H1 (cell line): ENCODE measurements at regions not wholly inside any gene's neighbourhood (a gene's known extent, or its start where the extent isn't known, plus 50 kb on each side); places are given as distances from the start of the nearest gene placed in this dataset.

Source experiments
- CTCF ChIA-PET: fragments of 300-600 bp; sonication (Branson Sonifier 250); formaldehyde crosslinking; loops from one replicate; lab custom pipeline; 2021; ENCODE audit not compliant: partially characterized antibody; lab: Charles Lee
- POLR2A ChIA-PET: fragments of 300-600 bp; sonication (Branson Sonifier 250); formaldehyde crosslinking; loops from one replicate; lab custom pipeline; 2021; ENCODE audit warnings: inconsistent platforms; ENCODE audit not compliant: partially characterized antibody; lab: Charles Lee
- DNase-seq, 2 experiments: peaks; one replicate each; pipeline versions ENCODE4 v3.0.0 to v3.0.0-alpha.2; 2010 to 2022; ENCODE audit warnings: low spot score in 2 of 2, low read depth in 1 of 2, mixed read lengths in 1 of 2
- FAIRE-seq: peaks from 2 replicates; lab custom pipeline; 2011; peaks lifted over from hg19 to GRCh38; lab: Jason Lieb, UNC
- H2AFZ ChIP-seq: 2 replicates; pipeline ENCODE4 v1.8.1; 2012; ENCODE audit warnings: low read length, inconsistent platforms
- H2AK5ac ChIP-seq: 2 replicates; pipeline ENCODE4 v1.6.1; 2013; ENCODE audit warnings: low read depth, low read length
- H2BK120ac ChIP-seq: replicated peaks from 2 replicates; pipeline ENCODE3; 2013; ENCODE audit warnings: low read depth, low read length, inconsistent platforms
- H2BK12ac ChIP-seq: 2 replicates; pipeline ENCODE4 v1.6.1; 2013; ENCODE audit warnings: low read depth, low read length
- H2BK15ac ChIP-seq: 2 replicates; pipeline ENCODE4 v1.6.1; 2013; ENCODE audit warnings: low read length
- H2BK20ac ChIP-seq: 2 replicates; pipeline ENCODE4 v1.6.1; 2013; ENCODE audit warnings: low read length
- H2BK5ac ChIP-seq: 2 replicates; pipeline ENCODE4 v1.6.1; 2013; ENCODE audit warnings: low read depth, low read length
- H3K14ac ChIP-seq: 2 replicates; pipeline ENCODE4 v1.6.1; 2013; ENCODE audit warnings: inconsistent platforms; ENCODE audit not compliant: insufficient read length
- H3K18ac ChIP-seq: 2 replicates; pipeline ENCODE4 v1.6.1; 2013; ENCODE audit warnings: low read length; ENCODE audit errors: extremely low read depth
- H3K23ac ChIP-seq: 2 replicates; pipeline ENCODE4 v1.6.1; 2013; ENCODE audit warnings: inconsistent platforms; ENCODE audit not compliant: insufficient read length
- H3K23me2 ChIP-seq: 2 replicates; pipeline ENCODE4 v1.6.1; 2013; ENCODE audit warnings: low read depth, low read length
- H3K27ac ChIP-seq: 2 replicates; pipeline ENCODE4 v1.6.1; 2011; ENCODE audit warnings: low read depth, low read length, inconsistent platforms
- H3K27me3 ChIP-seq, 4 experiments: replicated peaks in 1 of 4; 1 replicate in 1 of 4; 2 replicates in 3 of 4; pipeline versions ENCODE4 v1.6.1 to v1.8.1; 2011 to 2013; ENCODE audit warnings: low read length in 3 of 4, mild to moderate bottlenecking in 3 of 4, inconsistent platforms in 2 of 4, mixed read lengths in 2 of 4, moderate library complexity in 1 of 4; ENCODE audit not compliant: control insufficient read depth in 3 of 4, insufficient read depth in 3 of 4; ENCODE audit errors: extremely low read depth in 1 of 4
- H3K36me3 ChIP-seq, 4 experiments: 2 replicates each; pipeline versions ENCODE4 v1.6.1 to v1.8.1; 2011 to 2013; ENCODE audit warnings: mild to moderate bottlenecking in 4 of 4, low read length in 3 of 4, moderate library complexity in 2 of 4, control low read depth in 1 of 4, inconsistent platforms in 1 of 4; ENCODE audit not compliant: insufficient read depth in 4 of 4, control insufficient read depth in 2 of 4
- H3K4ac ChIP-seq: replicated peaks from 2 replicates; pipeline ENCODE3; 2013; ENCODE audit warnings: low read length, low read depth, mixed read lengths, inconsistent platforms; ENCODE audit not compliant: insufficient read length
- H3K4me1 ChIP-seq, 4 experiments: replicated peaks in 1 of 4; 1 replicate in 1 of 4; 2 replicates in 3 of 4; pipeline versions ENCODE4 v1.6.1 to v1.8.1; 2011 to 2013; ENCODE audit warnings: low read length in 3 of 4, inconsistent platforms in 2 of 4, mixed read lengths in 1 of 4; ENCODE audit not compliant: insufficient read depth in 4 of 4, control insufficient read depth in 3 of 4
- H3K4me2 ChIP-seq, 2 experiments: 2 replicates each; pipeline versions ENCODE4 v1.6.1 to v1.8.1; 2011 to 2013; ENCODE audit warnings: low read depth in 2 of 2, low read length in 2 of 2, control low read depth in 1 of 2, inconsistent platforms in 1 of 2, mild to moderate bottlenecking in 1 of 2; ENCODE audit not compliant: insufficient read depth in 1 of 2
- H3K4me3 ChIP-seq, 4 experiments: fragments of 200-600, 300-600 bp in 1 of 4; sonication (generic), shearing (Covaris generic), sonication (Bioruptor Twin) in 1 of 4; 2 replicates each; pipeline versions ENCODE4 v1.5.1 to v1.8.1; 2011 to 2016; ENCODE audit warnings: low read length in 4 of 4, low read depth in 3 of 4, control low read depth in 2 of 4, inconsistent platforms in 2 of 4, mild to moderate bottlenecking in 2 of 4, mixed read lengths in 1 of 4, moderate library complexity in 1 of 4; ENCODE audit not compliant: insufficient read depth in 2 of 4; ENCODE audit errors: extremely low read depth in 1 of 4
- H3K56ac ChIP-seq: replicated peaks from 2 replicates; pipeline ENCODE3; 2013; ENCODE audit warnings: low read depth, mild to moderate bottlenecking, mixed read lengths, low read length, inconsistent platforms; ENCODE audit not compliant: insufficient read length
- H3K79me1 ChIP-seq: 2 replicates; pipeline ENCODE4 v1.6.1; 2013; ENCODE audit warnings: low read depth, low read length, control low read depth
- H3K79me2 ChIP-seq, 2 experiments: 2 replicates each; pipeline versions ENCODE4 v1.6.1 to v1.8.1; 2012 to 2013; ENCODE audit warnings: low read length in 2 of 2, mild to moderate bottlenecking in 2 of 2, inconsistent platforms in 1 of 2; ENCODE audit not compliant: insufficient read depth in 2 of 2, control insufficient read depth in 1 of 2
- H3K9ac ChIP-seq, 4 experiments: replicated peaks in 1 of 4; 1 replicate in 1 of 4; 2 replicates in 3 of 4; pipeline versions ENCODE4 v1.6.1 to v1.8.1; 2011 to 2013; ENCODE audit warnings: low read depth in 3 of 4, low read length in 3 of 4, control low read depth in 2 of 4, mild to moderate bottlenecking in 2 of 4, moderate library complexity in 2 of 4, inconsistent platforms in 1 of 4; ENCODE audit errors: extremely low read depth in 1 of 4
- H3K9me3 ChIP-seq, 2 experiments: 2 replicates each; pipeline versions ENCODE4 v1.6.1 to v1.8.1; 2012 to 2013; ENCODE audit warnings: mild to moderate bottlenecking in 2 of 2, moderate library complexity in 2 of 2, control low read depth in 1 of 2, inconsistent platforms in 1 of 2, low read depth in 1 of 2, low read length in 1 of 2, mixed read lengths in 1 of 2; ENCODE audit not compliant: insufficient read depth in 2 of 2
- H4K20me1 ChIP-seq, 2 experiments: replicated peaks in 1 of 2; 2 replicates each; pipeline versions ENCODE3 to v1.8.1; 2011 to 2013; ENCODE audit warnings: inconsistent platforms in 2 of 2, low read length in 2 of 2, mild to moderate bottlenecking in 1 of 2; ENCODE audit not compliant: insufficient read depth in 2 of 2, control insufficient read depth in 1 of 2
- H4K5ac ChIP-seq: 2 replicates; pipeline ENCODE4 v1.6.1; 2013; ENCODE audit warnings: low read length, low read depth, mixed read lengths, inconsistent platforms; ENCODE audit not compliant: insufficient read length
- H4K8ac ChIP-seq: 2 replicates; pipeline ENCODE4 v1.8.0; 2013; ENCODE audit warnings: mild to moderate bottlenecking, moderate library complexity, low read length, inconsistent platforms; ENCODE audit not compliant: insufficient read depth; ENCODE audit errors: extremely low read depth
- H4K91ac ChIP-seq: replicated peaks from 2 replicates; pipeline ENCODE3; 2013; ENCODE audit warnings: low read length, mixed read lengths, inconsistent platforms; ENCODE audit not compliant: insufficient read length
- CHD2 ChIP-seq: IDR thresholded peaks from 2 replicates; pipeline ENCODE4 v1.6.1; 2012; ENCODE audit warnings: low read length, improper control_type of control experiment
- KDM4A ChIP-seq: IDR thresholded peaks from one replicate; pipeline ENCODE4 v1.7.1; 2012; ENCODE audit warnings: low read depth, mild to moderate bottlenecking, moderate library complexity, low read length, inconsistent platforms; ENCODE audit not compliant: severe bottlenecking
- YY1 ChIP-seq: IDR thresholded peaks from 2 replicates; pipeline ENCODE4 v1.6.1; 2011; ENCODE audit warnings: low read depth, mild to moderate bottlenecking, low read length
- WGBS, 2 experiments: shearing (Covaris generic) in 1 of 2; methylation state at CpG; one replicate each; pipeline versions ENCODE4 v1.1.6 to v1.1.7; 2013 to 2015; ENCODE audit warnings: low lambda C conversion rate in 2 of 2, mixed read lengths in 2 of 2, inconsistent platforms in 1 of 2, low coverage in 1 of 2, missing lambda C conversion rate in 1 of 2; ENCODE audit not compliant: insufficient replicate concordance in 2 of 2, insufficient coverage in 1 of 2, insufficient read length in 1 of 2; ENCODE audit errors: extremely low coverage in 1 of 2, missing lambda C conversion rate in 1 of 2; 5-methylcytosine and 5-hydroxymethylcytosine counted together

GRCh38 chr2:144595686-144596072 is 75.8 kb upstream of the ZEB2 start:
- Histone ChIP-seq H3K9ac (no peak overlapping the region), H2BK5ac (no peak overlapping the region), H4K20me1 (no peaks in the 10 kb centered on the region), H3K79me1 (no peaks in the 10 kb centered on the region), H4K5ac (no peak overlapping the region), H3K23ac (no peak overlapping the region), H2AK5ac (no peak overlapping the region), H3K18ac (no peak overlapping the region), H3K27ac (no peak overlapping the region), H3K36me3 (no peaks in the 10 kb centered on the region), H3K79me2 (no peaks in the 10 kb centered on the region), H3K4me2 (no peak overlapping the region), H2BK15ac (no peak overlapping the region), H3K56ac (no peak overlapping the region), H4K8ac (no peak overlapping the region), H2BK20ac (no peak overlapping the region), H2BK120ac (no peak overlapping the region), H2AFZ (peak overlapping the region; percentile 26; the same call in 1 of the 2 replicates), H4K91ac (no peak overlapping the region), H3K14ac (no peak overlapping the region), H3K23me2 (no peaks in the 10 kb centered on the region), H3K4me3 (no peak overlapping the region), H3K4ac (no peak overlapping the region), H3K4me1 (peaks cover 0 to 9% (median 5%) of the 10 kb centered on the region in 4 experiments; a peak in 4 of 7 replicates), H3K27me3 (no peaks in the 10 kb centered on the region), H2BK12ac (no peak overlapping the region), H3K9me3 (no peaks in the 10 kb centered on the region)
- FAIRE-seq: peak; percentile 52
- DNase-seq: no peak
- ChIA-PET CTCF (no interaction called here), POLR2A (no interaction called here)
- TF ChIP-seq KDM4A (no peak), YY1 (no peak), CHD2 (no peak)
- 86% methylated on average over 4 of the region's 4 CpGs; no CpG with 5 or more reads in 1 of the 2 experiments for WGBS, 2 experiments
